ENCODE measurements at regions not wholly inside any gene's neighbourhood (a gene's known extent, or its start where the extent isn't known, plus 50 kb on each side); places are given as distances from the start of the nearest gene placed in this dataset.

- DNase-seq (ENCODE audit: low spot score) = no peak
- no peak overlapping the region for H3K4me3 ChIP-seq
- H4K20me1 ChIP-seq (ENCODE audit: insufficient read depth, poor library complexity, severe bottlenecking) = no peaks in the 10 kb centered on the region
- H3K36me3 ChIP-seq (replicated peaks; ENCODE audit: insufficient read depth, low read depth) = no peaks in the 10 kb centered on the region
- H3K27me3 ChIP-seq = no peaks in the 10 kb centered on the region
- TF ChIP-seq EZH2phosphoT487 (IDR thresholded peaks at IDR 0.05; ENCODE audit: low read depth, severe bottlenecking, unreplicated experiment) = no peak
- TF ChIP-seq EZH2 (IDR thresholded peaks at IDR 0.05; ENCODE audit: borderline replicate concordance) = no peak
- TF ChIP-seq CTCF (IDR thresholded peaks at IDR 0.05; ENCODE audit: poor library complexity) = no peak
- no peak overlapping the region for H3K4me2 ChIP-seq
- H3K79me2 ChIP-seq = no peaks in the 10 kb centered on the region
- no peak overlapping the region for H2AFZ ChIP-seq
- H3K4me1 ChIP-seq (ENCODE audit: insufficient read depth) = peaks cover 6% of the 10 kb centered on the region
- no peaks in the 10 kb centered on the region for H3K9me2 ChIP-seq (replicated peaks; ENCODE audit: insufficient read depth)
- WGBS (ENCODE audit: low lambda C conversion rate, missing lambda C conversion rate) = 64% methylated on average over 5 of the region's 5 CpGs
- no peaks in the 10 kb centered on the region for H3K9me3 ChIP-seq (ENCODE audit: low read depth)
- H3K27ac ChIP-seq = peak overlapping the region; percentile 54
These were observed 213.4 kb upstream of the NUDT4 start for GRCh38 chr12:93164103-93164880.

- H3K27me3 ChIP-seq = no peaks in the 10 kb centered on the region
- 77% methylated on average over 4 of the region's 4 CpGs for WGBS (ENCODE audit: low lambda C conversion rate, missing lambda C conversion rate)
- TF ChIP-seq EZH2phosphoT487 (IDR thresholded peaks at IDR 0.05; ENCODE audit: low read depth, severe bottlenecking, unreplicated experiment) = no peak
- TF ChIP-seq EZH2 (IDR thresholded peaks at IDR 0.05; ENCODE audit: borderline replicate concordance) = no peak
- no peak for TF ChIP-seq CTCF (IDR thresholded peaks at IDR 0.05; ENCODE audit: poor library complexity)
- H3K4me2 ChIP-seq = no peak overlapping the region
- no peaks in the 10 kb centered on the region for H3K9me2 ChIP-seq (replicated peaks; ENCODE audit: insufficient read depth)
- no peaks in the 10 kb centered on the region for H3K36me3 ChIP-seq (replicated peaks; ENCODE audit: insufficient read depth, low read depth)
- H3K27ac ChIP-seq = no peak overlapping the region
- DNase-seq (ENCODE audit: low spot score) = no peak
- H3K79me2 ChIP-seq = no peaks in the 10 kb centered on the region
- no peak overlapping the region for H3K4me3 ChIP-seq
- peaks cover 6% of the 10 kb centered on the region for H3K4me1 ChIP-seq (ENCODE audit: insufficient read depth)
- H3K9me3 ChIP-seq (ENCODE audit: low read depth) = no peaks in the 10 kb centered on the region
- no peak overlapping the region for H2AFZ ChIP-seq
- no peaks in the 10 kb centered on the region for H4K20me1 ChIP-seq (ENCODE audit: insufficient read depth, poor library complexity, severe bottlenecking)
These were observed 212.3 kb upstream of the NUDT4 start for GRCh38 chr12:93165384-93165932.

- Histone ChIP-seq H3K27ac (no peak overlapping the region), H3K27me3 (no peaks in the 10 kb centered on the region), H3K4me2 (no peak overlapping the region), H2AFZ (no peak overlapping the region), H3K79me2 (no peaks in the 10 kb centered on the region), H3K4me3 (no peak overlapping the region), H4K20me1 (ENCODE audit: insufficient read depth, poor library complexity, severe bottlenecking) (no peaks in the 10 kb centered on the region), H3K36me3 (replicated peaks; ENCODE audit: insufficient read depth, low read depth) (no peaks in the 10 kb centered on the region), H3K4me1 (ENCODE audit: insufficient read depth) (peaks cover 6% of the 10 kb centered on the region), H3K9me3 (ENCODE audit: low read depth) (no peaks in the 10 kb centered on the region), H3K9me2 (replicated peaks; ENCODE audit: insufficient read depth) (no peaks in the 10 kb centered on the region)
- no peak for TF ChIP-seq EZH2phosphoT487 (IDR thresholded peaks at IDR 0.05; ENCODE audit: low read depth, severe bottlenecking, unreplicated experiment)
- TF ChIP-seq EZH2 (IDR thresholded peaks at IDR 0.05; ENCODE audit: borderline replicate concordance) = no peak
- no peak for TF ChIP-seq CTCF (IDR thresholded peaks at IDR 0.05; ENCODE audit: poor library complexity)
- 85% methylated on average over 7 of the region's 7 CpGs for WGBS (ENCODE audit: low lambda C conversion rate, missing lambda C conversion rate)
- DNase-seq (ENCODE audit: low spot score) = no peak
These were observed 211.0 kb upstream of the NUDT4 start for GRCh38 chr12:93166541-93167307.
